Right lobe of liver (tissue), 4 donors: ENCODE measurements at regions not wholly inside any gene's neighbourhood (a gene's known extent, or its start where the extent isn't known, plus 50 kb on each side); places are given as distances from the start of the nearest gene placed in this dataset.

Experiments
- CTCF ChIP-seq, 4 donors: fragments of 200-600 bp in 3 of 4; fragments of 450-650 bp in 1 of 4; IDR thresholded peaks; one replicate each; pipeline versions ENCODE4 v1.5.1 to v1.8.0; 2016 to 2022; ENCODE audit warnings: antibody characterized with exemption in 4 of 4, mild to moderate bottlenecking in 2 of 4
- POLR2A ChIP-seq: fragments of 450-650 bp; IDR thresholded peaks from one replicate; pipeline ENCODE4 v1.6.1; 2017; ENCODE audit warnings: antibody characterized with exemption, mild to moderate bottlenecking
- donor health status: DM: no; HTN: no; CAD: no.
- donor health status: DM: no; HTN: no; CAD: no.
- donor health status: DM: no; HTN: yes; CAD: no.

- TF ChIP-seq CTCF (IDR thresholded peaks at IDR 0.05) (no peak), POLR2A (no peak)
Observed at GRCh38 chrX:36683507-36683906, 324.7 kb upstream of the FAM47C start.
